Transverse colon (tissue), 4 donors: ENCODE measurements at regions not wholly inside any gene's neighbourhood (a gene's known extent, or its start where the extent isn't known, plus 50 kb on each side); places are given as distances from the start of the nearest gene placed in this dataset.
"Not testable (repeated sequence)": the region's sequence is repeated elsewhere in the genome, so short reads cannot be mapped to it uniquely, and the experiment has no call there.

Experiments
- DNase-seq: peaks from one replicate; pipeline ENCODE4 v3.0.0-alpha.2; 2019
- H3K27ac ChIP-seq, 4 donors: fragments of 200-600 bp; sonication (generic); 2 replicates each; pipeline ENCODE4 v1.5.1; 2016 to 2018; ENCODE audit warnings: inconsistent platforms in 4 of 4
- H3K27me3 ChIP-seq: fragments of 200-600 bp; sonication (generic); 2 replicates; pipeline ENCODE4 v1.5.1; 2017; ENCODE audit warnings: inconsistent platforms
- H3K36me3 ChIP-seq, 4 donors: fragments of 200-600 bp; sonication (generic); 2 replicates each; pipeline ENCODE4 v1.5.1; 2017 to 2019; ENCODE audit warnings: inconsistent platforms in 4 of 4
- H3K4me1 ChIP-seq, 4 donors: fragments of 200-600 bp; sonication (generic); 2 replicates each; pipeline ENCODE4 v1.5.1; 2017 to 2020; ENCODE audit warnings: inconsistent platforms in 4 of 4
- H3K4me3 ChIP-seq, 4 donors: fragments of 200-600 bp; sonication (generic); 1 replicate in 1 of 4; 2 replicates in 3 of 4; pipeline versions ENCODE4 v1.5.1 to v1.6.1; 2017 to 2019; ENCODE audit warnings: inconsistent platforms in 4 of 4
- H3K9me3 ChIP-seq, 2 donors: fragments of 200-600 bp; sonication (generic); 2 replicates each; pipeline ENCODE4 v1.5.1; 2017 to 2019; ENCODE audit warnings: inconsistent platforms in 2 of 2
- CTCF ChIP-seq, 5 experiments: fragments of 200-600 bp in 3 of 5; fragments of 450-650 bp in 2 of 5; sonication (generic) in 3 of 5; IDR thresholded peaks; 1 replicate in 2 of 5; 2 replicates in 3 of 5; pipeline ENCODE4 v1.5.1; 2016 to 2017; ENCODE audit warnings: antibody characterized with exemption in 5 of 5, inconsistent platforms in 3 of 5, mild to moderate bottlenecking in 2 of 5, moderate library complexity in 1 of 5
- EP300 ChIP-seq: sonication (generic); formaldehyde crosslinking; IDR thresholded peaks from one replicate; pipeline ENCODE4 v1.6.1; 2017; ENCODE audit warnings: antibody characterized with exemption, low read depth
- POLR2A ChIP-seq: fragments of 450-650 bp; IDR thresholded peaks from one replicate; pipeline ENCODE4 v1.6.1; 2016; ENCODE audit warnings: antibody characterized with exemption, mild to moderate bottlenecking, moderate library complexity
- POLR2AphosphoS5 ChIP-seq, 3 donors: sonication (generic); formaldehyde crosslinking; IDR thresholded peaks; one replicate each; pipeline ENCODE4 v1.6.1; 2016; ENCODE audit warnings: antibody characterized with exemption in 3 of 3
- WGBS, 2 donors: methylation state at CpG; one replicate each; pipeline ENCODE4 v1.1.5; 2018; ENCODE audit warnings: low coverage in 1 of 2; 5-methylcytosine and 5-hydroxymethylcytosine counted together
- in situ Hi-C, 4 donors: fragments of 200-750 bp; cut with MboI; loops; one replicate each; pipeline versions ENCODE4 v1.15.0 to v1.15.1; 2017; ENCODE audit warnings: low sequenced_read_pairs in 3 of 4, low pct_ligation_motif_present in 1 of 4, low pct_unique_long_range_greater_than_20kb in 1 of 4
- intact Hi-C: fragments of 100-400 bp; cut with DNase I; formaldehyde crosslinking; loops from one replicate; pipeline ENCODE4 v1.15.1; 2023; ENCODE audit warnings: low total_unique reads

GRCh38 chr2:207338610-207339009, 172.9 kb upstream of the KLF7 start:
- Histone ChIP-seq H3K4me1 (peaks cover 0 to 5% (median 2%) of the 10 kb centered on the region in 4 donors), H3K27me3 (no peaks in the 10 kb centered on the region), H3K9me3 (no peaks in the 10 kb centered on the region), H3K36me3 (no peaks in the 10 kb centered on the region), H3K27ac (no peak overlapping the region), H3K4me3 (no peak overlapping the region)
- WGBS, 2 donors = 75 to 76% methylated on average over 3 of the region's 3 CpGs
- TF ChIP-seq EP300 (no peak), POLR2AphosphoS5 (IDR thresholded peaks at IDR 0.05) (no peak), CTCF (IDR thresholded peaks at IDR 0.05) (no peak), POLR2A (no peak)
- intact Hi-C loops = no loop called here
- no peak for DNase-seq
- in situ Hi-C loops = no loop called here

- no peaks in the 10 kb centered on the region for H3K27me3 ChIP-seq
- in situ Hi-C loops = loop anchor here in 1 of 4 donors (10.0 kb wide), 1 partner anchor 124 kb away; no protein-coding TSS in a partner anchor
Observed at GRCh38 chr2:207341112-207341750, 175.5 kb upstream of the KLF7 start.

GRCh38 chr2:207341804-207342203, 176.1 kb upstream of the KLF7 start:
- intact Hi-C loops = no loop called here
- no peak for DNase-seq
- no peaks in the 10 kb centered on the region for H3K9me3 ChIP-seq
- H3K36me3 ChIP-seq = no peaks in the 10 kb centered on the region
- TF ChIP-seq POLR2AphosphoS5 (IDR thresholded peaks at IDR 0.05) (no peak), EP300 (no peak)
- in situ Hi-C loops = loop anchor here in 1 of 4 donors (10.0 kb wide), 1 partner anchor 123 kb away; no protein-coding TSS in a partner anchor
- no peaks in the 10 kb centered on the region for H3K27me3 ChIP-seq
- no peak overlapping the region for H3K27ac ChIP-seq
- no peaks in the 10 kb centered on the region for H3K4me1 ChIP-seq
- H3K4me3 ChIP-seq = no peak overlapping the region

More at GRCh38 chr2:207341112-207341750, 175.5 kb upstream of the KLF7 start:
- no peaks in the 10 kb centered on the region for H3K4me1 ChIP-seq
- no peaks in the 10 kb centered on the region for H3K9me3 ChIP-seq
- H3K4me3 ChIP-seq = no peak overlapping the region
- intact Hi-C loops = no loop called here
- DNase-seq = no peak
- H3K36me3 ChIP-seq = no peaks in the 10 kb centered on the region
- 83 to 96% methylated on average over 4 to 9 of the region's 9 CpGs for WGBS, 2 donors
- no peak overlapping the region for H3K27ac ChIP-seq
- TF ChIP-seq POLR2AphosphoS5 (IDR thresholded peaks at IDR 0.05) (no peak), EP300 (no peak), CTCF (IDR thresholded peaks at IDR 0.05) (no peak), POLR2A (no peak)

GRCh38 chr2:207344596-207345394, 179.0 kb upstream of the KLF7 start:
- H3K27me3 ChIP-seq, H3K4me3 ChIP-seq, H3K27ac ChIP-seq, H3K36me3 ChIP-seq, H3K9me3 ChIP-seq, DNase-seq, H3K4me1 ChIP-seq: not testable (repeated sequence)
- in situ Hi-C loops (loop anchor here in 1 of 4 donors (10.0 kb wide), 1 partner anchor 120 kb away; no protein-coding TSS in a partner anchor), intact Hi-C loops (loop anchor here (5.0 kb wide), 1 partner anchor 167 kb away; no protein-coding TSS in a partner anchor)
- WGBS, 2 donors = 92% methylated on average over 12 of the region's 12 CpGs; no CpG with 5 or more reads in 1 of the 2 donors

GRCh38 chr2:207351171-207351570, 178.6 kb upstream of the CREB1 start:
- in situ Hi-C loops = no loop called here
- DNase-seq = no peak
- no peak overlapping the region for H3K4me3 ChIP-seq

More at GRCh38 chr2:207351171-207351570, 178.6 kb upstream of the CREB1 start:
- TF ChIP-seq POLR2A (no peak), EP300 (no peak), POLR2AphosphoS5 (IDR thresholded peaks at IDR 0.05) (no peak), CTCF (IDR thresholded peaks at IDR 0.05) (no peak)
- H3K4me1 ChIP-seq = no peaks in the 10 kb centered on the region
- H3K27ac ChIP-seq = no peak overlapping the region
- no peaks in the 10 kb centered on the region for H3K36me3 ChIP-seq
- no peaks in the 10 kb centered on the region for H3K9me3 ChIP-seq
- no peaks in the 10 kb centered on the region for H3K27me3 ChIP-seq
- intact Hi-C loops = no loop called here
- 71 to 94% methylated on average over 1 of the region's 1 CpG for WGBS, 2 donors
